Right forelimb (tissue), 1 donor: ENCODE measurements at regions not wholly inside any gene's neighbourhood (a gene's known extent, or its start where the extent isn't known, plus 50 kb on each side); places are given as distances from the start of the nearest gene placed in this dataset.
"Not testable (repeated sequence)": the region's sequence is repeated elsewhere in the genome, so short reads cannot be mapped to it uniquely, and the experiment has no call there.

ENCODE experiments used
- DNase-seq: peaks from one replicate; pipeline ENCODE4 v3.0.0-alpha.2; 2018

DNA sequence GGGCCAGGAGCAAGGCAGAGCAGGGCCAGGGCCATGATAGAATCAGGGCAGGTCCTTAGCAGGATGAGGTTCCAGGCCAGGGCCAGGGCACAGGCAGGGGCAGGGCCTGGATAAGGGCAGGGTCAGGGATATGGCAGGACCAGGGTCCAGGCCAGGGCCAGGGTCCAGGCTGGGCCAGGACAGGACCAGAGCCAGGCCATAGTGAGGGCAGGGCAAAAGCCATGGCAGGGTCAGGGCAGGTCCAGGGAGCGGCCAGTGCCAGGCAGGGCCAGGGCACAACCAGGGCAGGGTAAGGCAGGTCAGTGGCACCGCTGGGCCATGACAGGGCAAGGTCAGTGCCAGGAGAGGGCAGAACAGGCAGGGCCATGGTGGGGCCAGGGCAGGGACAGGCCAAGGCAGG lies 152.2 kb downstream of the LIPI start:
- no peak for DNase-seq

DNA sequence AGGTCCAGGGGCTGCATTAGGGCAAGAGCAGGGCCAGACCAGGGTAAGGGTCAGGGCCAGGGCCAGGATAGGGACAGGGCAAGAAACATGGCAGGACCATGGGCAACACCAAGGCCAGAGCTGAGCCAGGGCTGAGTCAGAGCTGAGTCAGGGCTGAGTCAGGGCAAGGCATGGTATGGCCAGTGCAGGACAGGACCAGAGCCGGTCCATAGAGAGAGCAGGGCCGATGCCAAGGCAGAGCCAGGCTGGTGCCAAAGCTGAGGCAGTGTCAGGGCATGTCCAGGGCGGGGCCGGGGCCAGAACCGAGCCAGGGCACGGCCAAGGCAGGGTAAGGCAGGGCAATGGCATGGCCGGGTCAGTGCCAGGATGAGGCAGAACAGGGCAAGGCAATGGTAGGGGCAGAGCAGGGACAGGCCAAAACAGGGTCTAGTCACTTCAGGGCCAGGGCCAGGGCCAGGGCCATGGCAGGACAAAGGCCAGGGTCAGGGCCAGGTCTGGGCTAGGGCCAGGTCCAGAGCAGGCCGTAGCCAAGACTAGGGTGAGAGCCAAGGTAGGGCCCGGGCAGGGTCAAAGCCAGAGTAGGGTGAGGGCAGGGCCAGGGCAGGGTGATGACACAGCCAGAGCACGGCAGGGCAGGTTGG lies 152.8 kb downstream of the LIPI start:
- DNase-seq, result not testable (repeated sequence)

DNA sequence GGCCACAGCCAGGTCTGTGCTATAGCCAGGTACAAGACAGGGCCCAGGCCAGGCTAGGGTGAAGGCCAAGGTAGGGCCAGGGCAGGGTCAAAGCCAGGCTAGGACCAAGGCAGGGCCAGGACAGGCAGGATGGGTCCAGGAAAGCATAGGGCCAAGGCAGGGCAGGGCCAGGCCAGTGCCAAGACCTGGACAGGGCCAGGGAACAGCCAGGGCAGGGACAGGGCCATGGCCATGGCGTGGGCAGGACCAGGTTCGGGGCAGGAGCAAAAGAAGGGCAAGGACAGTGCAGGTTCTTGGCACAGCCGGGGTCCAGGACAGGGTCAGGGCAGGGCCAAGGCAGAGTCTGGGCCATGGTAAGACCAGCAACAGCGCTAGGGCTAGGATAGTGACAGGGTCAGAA lies 153.4 kb downstream of the LIPI start:
- no peak for DNase-seq

DNA sequence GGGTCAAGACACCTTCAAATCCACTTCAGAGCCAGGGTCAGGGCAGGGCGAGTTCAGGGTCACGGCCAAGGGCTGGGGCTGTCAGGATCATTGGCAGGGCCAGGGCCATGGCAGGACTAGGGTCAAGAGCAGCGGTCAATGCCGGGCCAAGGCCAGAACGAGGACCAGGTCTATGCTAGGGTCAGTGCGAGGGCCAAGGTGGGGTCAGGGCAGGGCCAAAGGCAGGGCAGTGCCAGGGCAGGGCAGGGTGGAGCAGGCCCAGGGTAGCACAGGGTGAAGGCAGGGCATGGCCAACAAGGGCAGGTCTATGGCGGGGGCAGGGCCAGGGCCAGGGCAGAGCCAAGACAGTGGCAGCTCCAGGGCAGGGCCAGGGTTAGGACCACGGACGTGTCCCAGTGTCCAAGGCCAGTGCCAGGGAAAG lies 154.0 kb downstream of the LIPI start:
- no peak for DNase-seq

DNA sequence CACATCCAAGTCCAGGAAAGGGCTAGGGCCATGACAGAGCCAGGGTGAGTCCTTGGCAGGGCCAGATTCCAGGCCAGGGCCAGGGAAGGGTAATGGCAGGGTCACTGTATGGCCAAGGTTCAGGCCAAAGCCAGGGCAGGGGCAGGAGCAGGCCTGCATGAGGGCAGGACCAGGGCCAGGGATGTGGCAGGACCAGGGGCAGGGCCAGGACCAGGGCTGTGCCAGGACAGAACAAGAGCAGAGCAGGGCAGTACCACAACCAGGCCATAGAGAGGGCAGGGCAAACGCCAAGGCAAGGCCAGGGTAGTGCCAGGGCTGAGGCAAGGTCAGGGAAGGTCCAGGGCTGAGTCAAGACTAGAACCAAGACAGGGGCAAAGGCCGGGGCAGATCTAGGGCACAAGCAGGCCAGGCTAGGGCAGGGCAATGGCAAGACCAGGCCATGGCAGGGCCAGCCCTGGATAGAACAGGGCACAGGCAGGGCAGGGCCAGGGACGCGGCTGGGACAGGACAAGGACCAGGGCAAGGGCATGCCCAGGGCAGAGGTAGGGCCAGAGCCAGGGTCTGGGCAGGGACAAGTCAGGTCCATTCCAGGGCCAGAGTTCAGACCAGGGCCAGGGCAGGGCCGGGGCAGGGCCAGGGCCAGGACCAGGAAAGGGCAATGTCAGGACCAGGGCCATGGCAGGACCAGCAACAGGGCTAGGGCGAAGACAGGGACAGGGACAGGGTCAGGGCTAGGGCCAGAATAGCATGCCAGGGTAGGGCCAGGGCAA lies 154.8 kb downstream of the LIPI start:
- not testable (repeated sequence) for DNase-seq

DNA sequence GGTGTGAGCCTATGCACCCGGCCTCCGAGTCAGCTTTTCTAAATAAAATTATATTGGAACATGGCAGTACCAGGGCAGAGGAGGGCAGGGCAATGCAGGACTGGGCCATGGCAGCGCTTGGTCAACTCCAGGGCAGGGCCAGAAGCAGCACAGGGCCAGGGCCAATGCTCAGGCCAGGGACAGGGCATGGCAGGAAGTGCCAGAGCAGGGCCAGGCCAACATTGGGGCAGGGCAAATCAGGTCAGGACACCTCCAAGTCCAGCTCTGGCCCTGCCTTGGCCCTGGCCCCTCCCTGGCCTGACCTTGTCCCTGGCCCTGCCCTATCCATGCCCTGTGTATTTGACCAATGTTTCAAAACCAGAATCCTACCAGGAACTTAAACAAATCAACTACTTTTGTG lies 156.1 kb downstream of the LIPI start:
- no peak for DNase-seq

DNA sequence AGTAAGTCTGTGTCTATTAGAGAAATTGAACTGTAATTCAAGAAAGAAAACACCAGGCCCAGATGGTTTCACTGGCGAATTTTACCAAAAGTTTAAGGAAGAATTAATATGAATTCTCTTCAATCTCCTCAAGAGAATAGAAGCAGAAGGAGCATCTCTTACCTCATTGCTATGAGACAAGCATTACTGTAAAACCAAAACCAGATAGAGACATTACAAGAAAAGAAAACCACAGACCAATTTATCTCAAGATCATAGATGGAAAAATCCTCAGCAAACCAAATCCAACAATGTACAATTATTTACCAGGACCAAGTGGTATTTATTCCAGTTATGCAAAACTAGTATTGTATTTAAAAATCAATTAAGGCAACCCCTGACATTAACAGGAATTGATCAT lies 160.6 kb downstream of the LIPI start:
- no peak for DNase-seq

DNA sequence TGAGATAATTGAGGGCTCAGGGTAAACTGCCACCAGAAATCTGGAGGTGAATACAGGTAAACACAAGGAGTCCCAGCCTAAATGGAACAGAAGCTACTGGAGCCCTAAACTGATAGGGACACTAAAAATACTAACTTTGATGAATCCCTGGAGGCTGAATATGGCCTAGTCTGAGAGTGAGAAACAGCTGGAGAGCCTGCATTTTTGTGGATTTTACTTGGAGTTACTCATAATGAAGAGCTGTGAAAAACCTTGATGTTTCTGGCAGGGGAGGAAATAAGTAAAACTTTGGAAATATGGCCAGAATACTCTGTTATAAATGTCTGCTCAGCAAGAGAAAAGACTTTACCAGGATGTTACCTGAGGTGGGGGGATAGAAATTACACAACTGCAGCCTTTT lies 164.4 kb downstream of the LIPI start:
- DNase-seq, result no peak

DNA sequence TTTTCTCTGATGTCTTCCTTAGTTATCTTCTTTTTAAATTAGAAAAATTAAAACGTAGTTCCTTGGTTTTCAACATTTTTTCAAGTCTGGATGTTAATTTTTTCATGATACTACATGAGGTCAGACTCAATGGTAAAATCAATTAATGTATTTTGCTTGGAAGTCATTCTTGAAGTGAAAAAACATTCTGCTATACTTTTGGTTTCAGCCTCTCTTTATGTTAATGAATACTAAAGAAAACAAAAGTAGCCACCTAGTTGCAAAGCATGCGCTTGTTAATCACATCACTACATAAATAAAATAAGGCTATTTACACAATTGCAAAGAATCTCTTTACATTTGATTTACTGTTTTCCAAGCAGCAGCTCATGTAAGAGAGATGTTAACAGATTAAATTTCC lies 170.4 kb downstream of the LIPI start:
- DNase-seq, result no peak

DNA sequence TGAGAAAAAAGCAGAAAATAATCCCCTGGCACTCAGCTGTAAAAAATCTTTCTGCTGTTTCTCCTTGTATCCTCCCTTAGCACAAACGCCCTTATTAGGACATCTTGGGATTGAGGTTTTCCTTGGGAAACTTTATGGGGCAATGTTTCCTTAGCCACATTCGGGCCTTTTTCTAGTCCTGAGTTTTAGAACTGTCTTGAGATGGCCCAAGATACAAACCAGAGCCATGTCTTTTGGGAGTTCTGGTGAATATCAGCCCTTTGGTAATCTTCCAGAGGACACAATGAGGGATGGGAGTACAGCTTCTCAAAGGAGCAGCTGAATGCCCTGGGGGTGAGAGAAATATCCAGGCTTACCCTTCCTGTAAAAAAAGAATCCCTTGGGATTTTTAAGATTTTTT lies 182.1 kb downstream of the LIPI start:
- DNase-seq, result not testable (repeated sequence)

DNA sequence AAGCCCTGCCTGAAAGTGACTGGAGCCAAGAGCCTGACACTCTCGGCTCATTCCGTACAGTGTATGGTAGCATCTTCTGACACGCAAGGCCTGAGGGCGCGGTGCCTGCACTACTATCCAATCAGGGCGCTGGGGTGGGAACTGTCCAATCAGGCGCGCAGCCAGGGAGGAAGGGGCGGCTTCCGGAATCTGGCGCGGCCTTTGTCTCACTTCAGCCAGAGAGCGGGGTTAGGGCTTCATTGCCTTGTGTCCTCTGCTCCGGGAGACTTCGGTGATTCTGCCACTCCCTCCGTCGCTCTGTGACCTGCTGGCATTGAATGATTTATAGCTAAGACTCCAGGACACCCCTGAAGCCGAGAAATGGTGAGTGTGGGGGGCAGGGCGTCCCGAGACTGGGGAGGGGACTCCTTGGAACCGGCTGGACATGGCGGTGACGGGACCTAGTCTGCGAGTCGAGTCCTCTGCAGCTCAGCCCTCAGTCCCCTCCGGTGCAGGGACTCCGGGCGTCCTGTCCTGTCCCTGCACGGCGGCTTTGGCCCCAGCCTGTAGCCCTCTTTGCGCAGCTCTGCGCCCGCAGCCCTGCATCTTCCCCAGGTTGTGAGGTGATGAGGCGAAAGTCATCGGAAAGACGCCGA lies 183.4 kb downstream of the LIPI start:
- DNase-seq, result peak; percentile 93

DNA sequence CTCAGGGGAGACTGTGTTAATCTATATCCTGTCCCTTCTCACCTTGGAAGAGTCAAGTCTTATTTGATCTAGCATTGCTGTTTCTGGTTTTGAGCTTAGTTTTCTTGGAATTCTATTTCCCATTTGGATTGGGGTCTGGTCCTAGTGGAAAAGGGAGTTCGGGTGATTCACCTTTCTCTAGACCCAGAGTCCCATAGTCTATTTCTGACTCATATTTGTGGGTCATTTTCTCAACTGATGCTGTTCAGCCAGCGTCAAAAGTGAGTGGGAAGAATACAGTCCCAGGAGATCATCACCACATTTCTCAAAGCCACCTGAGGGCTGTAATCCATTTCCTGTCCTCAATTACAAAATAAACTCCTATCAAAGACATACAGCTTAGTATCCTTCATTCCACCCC lies 190.6 kb downstream of the LIPI start:
- not testable (repeated sequence) for DNase-seq

DNA sequence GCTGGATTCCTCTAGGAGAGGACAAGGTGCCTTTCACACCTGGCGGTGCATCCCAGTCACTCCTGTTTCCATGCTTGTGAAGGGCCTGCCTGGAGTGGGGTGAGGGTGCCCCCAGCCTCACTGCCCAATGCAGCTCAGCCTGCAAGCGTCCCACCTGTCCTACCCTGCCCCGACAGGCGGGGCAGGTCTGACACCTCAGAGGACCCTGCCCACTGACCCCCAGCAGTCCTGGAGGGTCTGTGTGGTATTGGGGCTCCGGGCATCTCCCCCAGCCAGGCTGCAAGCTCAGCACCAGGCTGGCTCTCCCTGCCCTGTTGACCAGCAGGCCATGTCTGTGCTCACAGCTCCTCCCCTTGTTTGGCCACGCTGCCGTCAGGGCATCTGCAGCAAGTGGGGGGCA lies 194.9 kb downstream of the LIPI start:
- DNase-seq, result not testable (repeated sequence)

DNA sequence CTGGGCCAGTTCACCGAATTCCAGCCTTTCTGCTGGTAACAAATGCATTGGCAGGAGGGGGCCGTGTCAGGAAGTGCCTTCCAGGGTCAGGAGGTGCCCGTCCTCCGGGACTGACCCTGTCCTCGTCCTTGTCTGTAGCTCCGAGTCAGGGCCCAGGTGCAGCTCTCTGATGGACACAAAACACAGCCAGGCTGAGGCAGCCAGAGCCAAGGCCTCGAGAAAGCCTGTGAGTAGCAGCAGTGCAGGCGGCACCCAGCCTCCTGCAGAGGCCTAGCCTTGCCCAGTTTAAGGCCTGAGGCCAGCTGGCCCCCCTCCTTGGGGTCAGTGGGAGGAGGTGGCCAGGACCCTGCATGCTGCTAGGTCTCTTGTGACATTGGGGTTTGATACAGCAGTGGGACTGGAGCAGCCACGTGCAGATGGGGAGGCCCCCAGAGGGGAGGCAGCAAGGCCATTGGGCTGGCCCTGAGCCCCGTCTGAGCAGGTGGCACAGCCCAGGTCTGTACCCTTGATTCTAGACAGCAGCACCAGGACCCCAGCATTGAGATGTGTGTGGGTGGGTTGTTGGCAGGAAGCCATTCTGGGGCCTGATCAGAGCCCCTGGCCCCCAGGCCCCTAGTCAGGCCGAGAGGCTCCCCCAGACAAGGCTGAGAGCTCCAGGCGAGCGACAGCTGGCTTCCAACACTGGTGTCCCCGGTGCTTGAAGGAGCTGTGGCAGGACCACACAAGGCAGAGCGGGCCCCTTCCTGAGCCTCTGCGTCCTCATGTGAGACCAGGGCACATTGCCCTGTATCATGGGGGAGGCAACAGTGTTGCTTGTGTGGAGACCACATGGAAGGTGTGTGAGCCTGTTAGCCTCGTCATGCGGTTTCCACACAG lies 196.9 kb downstream of the LIPI start:
- not testable (repeated sequence) for DNase-seq

DNA sequence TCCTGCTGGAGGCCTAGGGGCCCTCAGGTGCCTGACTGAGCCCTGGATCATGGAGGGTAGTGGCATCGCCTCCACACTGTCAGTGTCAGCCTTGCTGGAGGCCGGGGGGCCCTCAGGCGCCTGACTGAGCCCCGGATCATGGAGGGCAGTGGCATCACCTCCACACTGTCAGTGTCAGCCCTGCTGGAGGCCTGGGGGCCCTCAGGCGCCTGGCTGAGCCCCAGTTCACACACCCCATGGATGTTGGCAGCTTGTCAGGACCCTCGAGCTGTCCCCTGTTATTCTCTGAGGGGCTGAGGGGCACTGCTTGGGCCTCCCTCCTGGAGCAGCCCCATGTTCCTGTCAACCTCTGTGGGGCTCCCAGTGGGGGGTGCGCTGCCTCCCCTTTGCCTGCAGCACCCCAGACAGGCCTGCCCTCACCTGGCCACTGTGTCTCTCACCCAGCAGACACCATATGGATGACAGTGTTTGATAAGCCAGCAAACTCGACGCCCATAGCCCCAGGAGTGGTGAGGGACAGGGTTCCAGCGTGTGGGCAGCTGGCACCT lies 197.6 kb downstream of the LIPI start:
- DNase-seq, result no peak

DNA sequence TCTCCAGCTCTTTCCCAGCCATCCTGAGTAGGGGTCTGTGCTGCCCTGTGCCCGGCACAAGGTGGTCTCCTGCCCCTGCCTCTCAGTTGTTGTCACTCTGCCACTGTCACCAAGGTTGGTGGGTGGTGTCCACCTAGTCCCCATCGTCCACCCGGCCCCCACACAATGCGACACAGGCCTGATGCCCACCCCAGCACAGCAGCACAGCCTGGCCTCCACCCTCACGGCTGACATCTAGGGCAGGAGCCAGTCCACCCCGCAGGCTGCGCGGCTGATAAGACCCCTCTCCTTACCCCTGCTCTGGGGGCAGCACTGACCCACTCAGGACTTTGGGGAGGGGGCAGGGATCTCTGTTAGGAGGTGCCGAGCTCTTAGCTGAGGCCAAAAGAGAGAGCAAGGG lies 198.3 kb downstream of the LIPI start:
- DNase-seq, result no peak

DNA sequence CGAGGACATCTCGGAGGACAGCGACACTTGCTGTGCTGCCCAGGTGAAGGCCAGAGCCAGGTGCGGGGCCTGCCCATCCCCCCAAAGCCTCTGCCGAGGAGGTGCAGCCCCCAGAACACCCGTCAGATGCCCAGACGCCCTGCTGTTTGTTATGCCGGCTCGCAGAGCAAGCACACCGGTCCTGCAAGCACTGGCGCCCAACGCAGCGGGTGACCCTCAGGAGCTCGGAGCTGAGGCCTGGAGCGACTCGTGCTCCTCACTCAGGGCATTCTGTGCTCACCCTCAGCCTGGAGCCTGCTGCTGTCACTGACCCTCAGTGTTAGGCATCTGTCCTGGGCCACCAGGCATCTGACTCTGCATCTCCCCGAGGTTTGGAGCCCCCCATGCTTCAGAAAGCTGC lies 199.0 kb downstream of the LIPI start:
- not testable (repeated sequence) for DNase-seq

DNA sequence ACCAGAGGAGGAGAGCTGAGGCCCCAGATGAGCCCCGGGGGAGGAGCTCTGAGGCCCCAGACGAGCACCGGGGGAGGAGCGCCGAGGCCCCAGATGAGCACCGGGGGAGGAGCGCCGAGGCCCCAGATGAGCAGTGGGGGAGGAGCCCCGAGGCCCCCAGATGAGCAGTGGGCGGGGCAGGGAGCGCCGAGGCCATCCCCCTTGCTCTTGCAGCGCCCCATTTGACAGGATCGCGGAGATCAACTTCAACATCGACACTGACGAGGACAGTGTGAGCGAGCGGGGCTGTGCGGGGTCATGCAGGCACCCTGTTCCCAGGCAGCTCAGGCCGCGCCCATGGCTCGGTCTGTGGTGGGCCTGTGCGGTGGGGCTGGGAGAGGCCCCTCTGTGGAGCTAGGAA lies 199.6 kb downstream of the LIPI start:
- DNase-seq, result not testable (repeated sequence)

DNA sequence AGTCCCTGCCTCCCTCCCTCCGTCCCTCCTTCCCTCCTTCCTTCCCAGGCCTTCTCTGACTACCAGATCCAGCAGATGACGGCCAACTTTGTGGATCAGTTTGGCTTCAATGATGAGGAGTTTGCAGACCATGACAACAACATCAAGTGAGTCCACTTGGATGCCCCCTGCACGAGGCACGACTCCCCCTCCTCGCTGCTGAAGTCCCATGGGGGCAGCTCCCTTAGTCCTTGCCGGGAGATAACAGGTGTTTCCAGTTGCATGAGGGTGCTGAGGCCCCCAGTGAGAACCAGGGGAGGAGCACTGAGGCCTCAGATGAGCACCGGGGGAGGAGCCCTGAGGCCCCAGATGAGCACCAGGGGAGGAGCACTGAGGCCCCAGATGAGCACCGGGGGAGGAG lies 200.0 kb downstream of the LIPI start:
- DNase-seq, result no peak

DNA sequence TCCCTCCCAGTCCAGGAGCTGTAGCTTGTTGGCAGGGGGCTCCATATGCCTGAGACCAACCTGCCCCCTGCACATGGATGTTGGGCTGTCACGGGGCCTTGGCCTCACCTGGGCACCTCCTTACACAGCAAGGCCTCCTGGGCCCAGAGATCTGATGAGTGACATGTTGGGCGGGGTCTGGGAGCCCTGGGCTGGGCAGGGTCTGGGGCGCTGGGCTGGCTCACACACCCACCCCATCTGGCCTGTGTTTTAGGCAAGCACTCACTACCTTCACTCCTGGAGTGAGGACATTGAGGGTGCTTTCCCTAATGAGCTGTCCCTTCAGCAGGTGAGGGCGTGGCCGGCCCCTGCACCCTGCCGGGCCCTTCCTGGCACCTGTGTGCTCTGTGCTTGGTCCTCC lies 200.8 kb downstream of the LIPI start:
- DNase-seq, result not testable (repeated sequence)

DNA sequence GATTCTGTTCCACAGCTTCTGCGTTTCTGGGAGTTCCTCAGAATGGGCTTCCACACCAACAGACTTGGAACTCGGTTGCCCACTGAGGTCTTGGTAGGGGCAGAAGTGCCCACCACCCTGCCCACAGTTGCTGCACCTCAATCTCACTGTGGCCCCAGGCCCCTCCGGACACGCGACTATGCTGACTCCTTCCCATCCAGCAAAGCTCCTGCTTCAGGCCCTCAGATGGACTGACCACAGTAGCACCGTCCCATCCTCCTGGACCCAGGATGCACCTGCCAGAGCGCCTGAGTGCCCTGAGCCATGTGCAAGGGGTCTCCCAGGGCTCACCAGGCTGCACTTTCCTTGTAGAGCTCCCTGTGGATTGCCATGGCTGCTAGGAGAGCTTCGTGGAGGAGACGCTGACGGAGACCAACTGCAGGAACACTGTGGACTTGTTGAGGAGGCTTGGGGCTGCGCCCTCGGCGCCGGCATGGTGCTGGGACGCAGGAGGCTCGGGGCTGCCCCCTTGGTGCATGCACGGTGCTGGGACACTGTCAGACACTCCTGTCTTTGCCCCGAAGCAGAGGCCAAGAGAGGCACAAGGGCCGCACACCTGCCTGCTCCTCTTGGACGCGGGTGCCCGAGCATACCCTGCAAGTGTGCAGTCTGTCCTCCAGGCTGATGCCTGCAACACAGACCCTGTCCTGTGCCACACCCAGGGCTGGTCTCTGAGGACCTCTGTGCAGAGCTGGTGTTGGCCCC lies 201.3 kb downstream of the LIPI start:
- not testable (repeated sequence) for DNase-seq

DNA sequence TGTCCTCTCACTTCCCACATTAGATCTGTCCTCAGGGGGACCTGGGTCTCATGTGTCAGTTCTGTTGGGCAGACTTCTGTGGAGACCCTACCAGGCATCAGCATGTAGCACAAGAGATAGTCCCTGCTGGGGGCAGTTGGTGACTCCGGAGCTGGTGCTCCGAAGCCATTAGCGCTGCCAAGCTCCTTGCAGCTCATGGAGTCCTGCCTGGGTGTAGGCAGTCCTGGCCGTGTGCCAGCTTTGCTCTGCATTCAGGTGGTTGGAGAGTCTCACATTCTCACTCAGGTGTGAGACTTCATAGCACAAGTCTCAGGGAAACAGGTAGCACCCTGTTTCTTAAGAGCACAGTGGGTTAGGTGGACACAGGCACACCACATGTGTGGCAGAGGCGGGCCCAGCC lies 202.3 kb downstream of the LIPI start:
- DNase-seq, result not testable (repeated sequence)
